ENCODE measurements at regions not wholly inside any gene's neighbourhood (a gene's known extent, or its start where the extent isn't known, plus 50 kb on each side); places are given as distances from the start of the nearest gene placed in this dataset.
A peak's percentile ranks its signal among the peaks of the same experiment; 100 is the strongest.
"Not testable (repeated sequence)": the region's sequence is repeated elsewhere in the genome, so short reads cannot be mapped to it uniquely, and the experiment has no call there.

- DNase-seq = no peak
These were observed 2032.3 kb downstream of the EFNA5 start for GRCh38 chr5:105638437-105638836.

- DNase-seq = no peak
These were observed 2038.7 kb downstream of the EFNA5 start for GRCh38 chr5:105632043-105632442.

- no peak for DNase-seq
These were observed 2039.9 kb downstream of the EFNA5 start for GRCh38 chr5:105630803-105631202.

GRCh38 chr5:105619725-105620124 lies 2051.0 kb downstream of the EFNA5 start:
- DNase-seq = no peak

- no peak for DNase-seq
These were observed 2053.1 kb downstream of the EFNA5 start for GRCh38 chr5:105617436-105618215.

GRCh38 chr5:105616599-105616998 lies 2054.0 kb upstream of the NUDT12 start:
- DNase-seq = no peak

- DNase-seq = not testable (repeated sequence)
These were observed 2039.8 kb upstream of the NUDT12 start for GRCh38 chr5:105602406-105602805.

- no peak for DNase-seq
These were observed 2030.6 kb upstream of the NUDT12 start for GRCh38 chr5:105593011-105593760.

- DNase-seq = peak; percentile 17
These were observed 2025.5 kb upstream of the NUDT12 start for GRCh38 chr5:105587963-105588662.

- no peak for DNase-seq
These were observed 2019.5 kb upstream of the NUDT12 start for GRCh38 chr5:105581988-105582690.

GRCh38 chr5:105573575-105573974 lies 2011.0 kb upstream of the NUDT12 start:
- no peak for DNase-seq

- DNase-seq = no peak
These were observed 2002.9 kb upstream of the NUDT12 start for GRCh38 chr5:105565531-105565930.

- DNase-seq = no peak
These were observed 2001.3 kb upstream of the NUDT12 start for GRCh38 chr5:105563842-105564241.

- peak; percentile 54 for DNase-seq
These were observed 1992.1 kb upstream of the NUDT12 start for GRCh38 chr5:105554568-105555169.

GRCh38 chr5:105544300-105544699 lies 1981.7 kb upstream of the NUDT12 start:
- DNase-seq = no peak

- no peak for DNase-seq
These were observed 1974.1 kb upstream of the NUDT12 start for GRCh38 chr5:105536675-105537074.

- no peak for DNase-seq
These were observed 1968.2 kb upstream of the NUDT12 start for GRCh38 chr5:105530716-105531261.

GRCh38 chr5:105529851-105530250 lies 1967.3 kb upstream of the NUDT12 start:
- no peak for DNase-seq

- no peak for DNase-seq
These were observed 1945.9 kb upstream of the NUDT12 start for GRCh38 chr5:105508519-105508918.

GRCh38 chr5:105506692-105507277 lies 1944.2 kb upstream of the NUDT12 start:
- DNase-seq = peak; percentile 31

- DNase-seq = no peak
These were observed 1941.4 kb upstream of the NUDT12 start for GRCh38 chr5:105503950-105504349.

- peak; percentile 21 for DNase-seq
These were observed 1938.7 kb upstream of the NUDT12 start for GRCh38 chr5:105501315-105501714.

Measured in eye (tissue), 1 donor.